Uterus (tissue), 2 donors: ENCODE measurements at regions not wholly inside any gene's neighbourhood (a gene's known extent, or its start where the extent isn't known, plus 50 kb on each side); places are given as distances from the start of the nearest gene placed in this dataset.

Experiments
- POLR2A ChIP-seq, 2 donors: fragments of 450-650 bp; IDR thresholded peaks; one replicate each; pipeline ENCODE4 v1.6.1; 2016; ENCODE audit warnings: antibody characterized with exemption in 2 of 2, mild to moderate bottlenecking in 1 of 2, moderate library complexity in 1 of 2
- TF ChIP-seq, protein P1 (sequence below), 4 experiments: fragments of 200-600 bp in 2 of 4; fragments of 450-650 bp in 2 of 4; sonication (generic) in 2 of 4; IDR thresholded peaks; one replicate each; pipeline ENCODE4 v1.5.1; 2016 to 2019; ENCODE audit warnings: antibody characterized with exemption in 4 of 4, mild to moderate bottlenecking in 2 of 4, moderate library complexity in 1 of 4

DNA sequence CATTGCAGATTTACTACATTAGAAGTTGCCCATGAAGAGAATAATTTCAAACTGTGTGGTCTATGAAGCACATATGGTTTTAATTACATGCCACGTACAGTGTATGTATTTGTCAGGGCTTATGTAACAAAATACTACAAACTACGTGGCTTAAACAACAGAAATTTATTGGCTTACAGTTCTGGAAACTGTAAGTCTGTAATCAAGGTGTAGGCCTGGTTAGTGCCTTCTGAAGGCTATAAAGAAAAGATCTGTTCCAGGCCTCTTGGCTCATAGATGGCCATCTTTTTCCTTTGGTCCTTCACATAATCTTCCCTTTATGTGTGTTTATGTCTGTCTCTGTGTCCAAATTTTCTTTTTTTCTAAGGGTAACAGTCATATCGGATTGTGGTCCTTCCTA is 1160.2 kb downstream of the FAM133A start:
- TF ChIP-seq, protein P1, sequence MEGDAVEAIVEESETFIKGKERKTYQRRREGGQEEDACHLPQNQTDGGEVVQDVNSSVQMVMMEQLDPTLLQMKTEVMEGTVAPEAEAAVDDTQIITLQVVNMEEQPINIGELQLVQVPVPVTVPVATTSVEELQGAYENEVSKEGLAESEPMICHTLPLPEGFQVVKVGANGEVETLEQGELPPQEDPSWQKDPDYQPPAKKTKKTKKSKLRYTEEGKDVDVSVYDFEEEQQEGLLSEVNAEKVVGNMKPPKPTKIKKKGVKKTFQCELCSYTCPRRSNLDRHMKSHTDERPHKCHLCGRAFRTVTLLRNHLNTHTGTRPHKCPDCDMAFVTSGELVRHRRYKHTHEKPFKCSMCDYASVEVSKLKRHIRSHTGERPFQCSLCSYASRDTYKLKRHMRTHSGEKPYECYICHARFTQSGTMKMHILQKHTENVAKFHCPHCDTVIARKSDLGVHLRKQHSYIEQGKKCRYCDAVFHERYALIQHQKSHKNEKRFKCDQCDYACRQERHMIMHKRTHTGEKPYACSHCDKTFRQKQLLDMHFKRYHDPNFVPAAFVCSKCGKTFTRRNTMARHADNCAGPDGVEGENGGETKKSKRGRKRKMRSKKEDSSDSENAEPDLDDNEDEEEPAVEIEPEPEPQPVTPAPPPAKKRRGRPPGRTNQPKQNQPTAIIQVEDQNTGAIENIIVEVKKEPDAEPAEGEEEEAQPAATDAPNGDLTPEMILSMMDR (IDR thresholded peaks at IDR 0.05), result no peak
- TF ChIP-seq POLR2A (IDR thresholded peaks at IDR 0.05), result no peak
